Mammary epithelial cell (primary cell): ENCODE measurements at regions not wholly inside any gene's neighbourhood (a gene's known extent, or its start where the extent isn't known, plus 50 kb on each side); places are given as distances from the start of the nearest gene placed in this dataset.

Experiments used
- EZH2 ChIP-seq: IDR thresholded peaks from 2 replicates; pipeline ENCODE4 v1.6.1; 2012; ENCODE audit warnings: low read length, inconsistent platforms, borderline replicate concordance
- TF ChIP-seq, protein P1 (sequence below), 2 donors: IDR thresholded peaks in 1 of 2; conservative IDR thresholded peaks in 1 of 2; 2 replicates each; pipeline ENCODE4 v1.5.1; 2011 to 2012; ENCODE audit warnings: inconsistent platforms in 2 of 2, low read length in 2 of 2, mild to moderate bottlenecking in 2 of 2, control low read depth in 1 of 2, low read depth in 1 of 2; ENCODE audit not compliant: insufficient read depth in 1 of 2; ENCODE audit errors: extremely low read depth in 1 of 2

DNA sequence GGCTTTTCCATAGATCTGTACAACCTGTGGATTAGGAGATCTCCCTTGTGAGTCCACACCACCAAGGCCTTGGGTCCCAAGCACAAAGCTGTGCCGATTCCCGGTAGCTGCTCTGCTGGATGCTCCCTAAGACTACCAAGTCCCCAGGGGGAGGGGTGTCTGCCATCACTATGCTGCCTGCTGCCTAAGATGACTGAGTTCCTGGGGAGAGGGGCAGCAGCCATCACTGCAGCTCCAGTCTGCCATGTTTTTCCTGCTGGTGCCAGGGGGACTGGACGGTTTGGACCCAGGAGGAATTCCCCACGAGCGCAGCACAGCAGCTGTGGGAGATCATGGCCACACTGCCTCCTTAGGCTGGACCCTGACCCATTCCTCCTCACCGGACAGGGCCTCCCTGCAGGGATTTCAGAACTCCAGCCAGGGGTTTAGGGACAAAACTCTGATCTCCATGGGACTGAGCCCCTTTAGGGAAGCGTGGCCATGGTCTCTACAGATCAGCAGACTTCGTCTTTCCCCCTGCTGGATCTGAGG is 1049.8 kb downstream of the SORCS1 start:
- TF ChIP-seq, protein P1, sequence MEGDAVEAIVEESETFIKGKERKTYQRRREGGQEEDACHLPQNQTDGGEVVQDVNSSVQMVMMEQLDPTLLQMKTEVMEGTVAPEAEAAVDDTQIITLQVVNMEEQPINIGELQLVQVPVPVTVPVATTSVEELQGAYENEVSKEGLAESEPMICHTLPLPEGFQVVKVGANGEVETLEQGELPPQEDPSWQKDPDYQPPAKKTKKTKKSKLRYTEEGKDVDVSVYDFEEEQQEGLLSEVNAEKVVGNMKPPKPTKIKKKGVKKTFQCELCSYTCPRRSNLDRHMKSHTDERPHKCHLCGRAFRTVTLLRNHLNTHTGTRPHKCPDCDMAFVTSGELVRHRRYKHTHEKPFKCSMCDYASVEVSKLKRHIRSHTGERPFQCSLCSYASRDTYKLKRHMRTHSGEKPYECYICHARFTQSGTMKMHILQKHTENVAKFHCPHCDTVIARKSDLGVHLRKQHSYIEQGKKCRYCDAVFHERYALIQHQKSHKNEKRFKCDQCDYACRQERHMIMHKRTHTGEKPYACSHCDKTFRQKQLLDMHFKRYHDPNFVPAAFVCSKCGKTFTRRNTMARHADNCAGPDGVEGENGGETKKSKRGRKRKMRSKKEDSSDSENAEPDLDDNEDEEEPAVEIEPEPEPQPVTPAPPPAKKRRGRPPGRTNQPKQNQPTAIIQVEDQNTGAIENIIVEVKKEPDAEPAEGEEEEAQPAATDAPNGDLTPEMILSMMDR (conservative IDR thresholded peaks at IDR 0.05 in 1 of 2, IDR thresholded peaks at IDR 0.05 in 1 of 2; ENCODE audit: extremely low read depth in 1 of 2, insufficient read depth in 1 of 2, low read depth in 1 of 2, low read length in 2 of 2), result no peak
- TF ChIP-seq EZH2, result no peak
